K562 (cell line): ENCODE measurements at regions not wholly inside any gene's neighbourhood (a gene's known extent, or its start where the extent isn't known, plus 50 kb on each side); places are given as distances from the start of the nearest gene placed in this dataset.
A peak's percentile ranks its signal among the peaks of the same experiment; 100 is the strongest.

Experiments
- ARID2 ChIP-seq: fragments of 450-650 bp; IDR thresholded peaks from 2 replicates; pipeline ENCODE4 v1.6.1; 2017; ENCODE audit warnings: antibody characterized with exemption, mild to moderate bottlenecking
- CREB3 ChIP-seq: fragments of 450-650 bp; conservative IDR thresholded peaks from 2 replicates; pipeline ENCODE4 v1.6.1; 2016; ENCODE audit warnings: missing genetic modification characterization, low read depth, mild to moderate bottlenecking, missing compliant biosample characterization, moderate library complexity
- EHMT2 ChIP-seq: fragments of 450-650 bp; IDR thresholded peaks from 2 replicates; pipeline ENCODE4 v1.6.1; 2018; ENCODE audit warnings: antibody characterized with exemption
- ETS2 ChIP-seq: IDR thresholded peaks from 2 replicates; pipeline ENCODE4 v1.6.1; 2016; ENCODE audit warnings: borderline replicate concordance, missing genetic modification characterization, mild to moderate bottlenecking, moderate library complexity, missing compliant biosample characterization; ENCODE audit not compliant: poor library complexity, severe bottlenecking
- FOXA1 ChIP-seq: fragments of 450-650 bp; IDR thresholded peaks from 2 replicates; pipeline ENCODE4 v1.6.1; 2016; ENCODE audit warnings: mild to moderate bottlenecking, borderline replicate concordance
- GTF2B ChIP-seq: IDR thresholded peaks from 2 replicates; pipeline ENCODE4 v1.6.1; 2011; ENCODE audit not compliant: insufficient read length; ENCODE audit errors: extremely low read depth
- HNRNPLL ChIP-seq: fragments of 200-400 bp; formaldehyde crosslinking; IDR thresholded peaks from 2 replicates; pipeline ENCODE4 v1.6.1; 2017; ENCODE audit warnings: low read length, low read depth, mild to moderate bottlenecking; ENCODE audit not compliant: poor library complexity, severe bottlenecking
- JUND ChIP-seq, 2 experiments: IDR thresholded peaks; 2 replicates in 1 of 2; 3 replicates in 1 of 2; pipeline ENCODE4 v1.6.1; 2011; ENCODE audit warnings: borderline replicate concordance in 2 of 2, low read depth in 2 of 2, low read length in 2 of 2, improper control_type of control experiment in 1 of 2, missing biosample characterization in 1 of 2, missing genetic modification characterization in 1 of 2, missing genetic modification reagents in 1 of 2
- KAT7 ChIP-seq: sonication (generic); formaldehyde crosslinking; IDR thresholded peaks from 2 replicates; pipeline ENCODE4 v1.8.0; 2022; ENCODE audit warnings: missing genetic modification reagents, mild to moderate bottlenecking, borderline replicate concordance
- KLF16 ChIP-seq: IDR thresholded peaks from 2 replicates; pipeline ENCODE4 v1.6.1; 2016; ENCODE audit warnings: antibody characterized with exemption
- MNT ChIP-seq, 2 experiments: fragments of 450-650 bp; conservative IDR thresholded peaks; 2 replicates each; pipeline ENCODE4 v1.6.1; 2017; ENCODE audit warnings: mild to moderate bottlenecking in 2 of 2, moderate library complexity in 2 of 2
- MYBL2 ChIP-seq, 2 experiments: fragments of 450-650 bp in 1 of 2; sonication (generic) in 1 of 2; formaldehyde crosslinking in 1 of 2; IDR thresholded peaks; 2 replicates each; pipeline versions ENCODE4 v1.6.1 to v1.8.1; 2017 to 2022; ENCODE audit warnings: borderline replicate concordance in 1 of 2, inconsistent platforms in 1 of 2, low read depth in 1 of 2, mild to moderate bottlenecking in 1 of 2, missing genetic modification reagents in 1 of 2, moderate library complexity in 1 of 2
- PBX2 ChIP-seq, 2 experiments: IDR thresholded peaks in 1 of 2; conservative IDR thresholded peaks in 1 of 2; 2 replicates each; pipeline ENCODE4 v1.6.1; 2016; ENCODE audit warnings: low read depth in 2 of 2, mild to moderate bottlenecking in 1 of 2, missing compliant biosample characterization in 1 of 2, missing genetic modification characterization in 1 of 2, moderate library complexity in 1 of 2
- RUNX1 ChIP-seq: sonication (generic); IDR thresholded peaks from 2 replicates; pipeline ENCODE4 v1.6.1; 2016; ENCODE audit warnings: antibody characterized with exemption, low read depth
- SP1 ChIP-seq: sonication (generic); formaldehyde crosslinking; IDR thresholded peaks from 2 replicates; pipeline ENCODE4 v1.8.1; 2022; ENCODE audit warnings: mild to moderate bottlenecking, missing genetic modification reagents
- TEAD4 ChIP-seq, 2 experiments: sonication (generic) in 1 of 2; formaldehyde crosslinking in 1 of 2; IDR thresholded peaks; 2 replicates each; pipeline versions ENCODE4 v1.6.1 to v1.8.0; 2012 to 2022; ENCODE audit warnings: borderline replicate concordance in 1 of 2, inconsistent platforms in 1 of 2, low read length in 1 of 2, mild to moderate bottlenecking in 1 of 2, missing genetic modification reagents in 1 of 2
- ZC3H4 ChIP-seq: sonication (generic); formaldehyde crosslinking; IDR thresholded peaks from 2 replicates; pipeline ENCODE4 v1.9.0; 2021; ENCODE audit warnings: missing genetic modification reagents, borderline replicate concordance

GRCh38 chr6:27126815-27127537, 120.5 kb upstream of the PRSS16 start (continued):
- TF ChIP-seq PBX2 (CRISPR knock-in tag; IDR thresholded peaks at IDR 0.05; ENCODE audit: low read depth) (no peak), PBX2 (tag; conservative IDR thresholded peaks at IDR 0.05; ENCODE audit: low read depth) (no peak), JUND (IDR thresholded peaks at IDR 0.05; ENCODE audit: borderline replicate concordance, low read depth, low read length) (no peak), JUND (tag; IDR thresholded peaks at IDR 0.05; ENCODE audit: borderline replicate concordance, low read depth, low read length) (peak; percentile 69; the same call in 1 of the 3 replicates), HNRNPLL (peak; percentile 31), ZC3H4 (no peak), ARID2 (no peak), CREB3 (no peak), TEAD4 (IDR thresholded peaks at IDR 0.05; ENCODE audit: low read length) (peak; percentile 26; the same call in 1 of the 2 replicates), TEAD4 (CRISPR knock-in tag; IDR thresholded peaks at IDR 0.05; ENCODE audit: borderline replicate concordance) (no peak), MYBL2 (IDR thresholded peaks at IDR 0.05; ENCODE audit: low read depth) (no peak), MYBL2 (CRISPR knock-in tag; IDR thresholded peaks at IDR 0.05; ENCODE audit: borderline replicate concordance) (no peak), EHMT2 (no peak), GTF2B (no peak), ETS2 (tag) (no peak), FOXA1 (no peak), SP1 (peak; percentile 79), KAT7 (CRISPR knock-in tag) (0 out of 2 replicates have a peak, but pooled peaks have one; percentile 3), MNT (conservative IDR thresholded peaks at IDR 0.05) (peak in 1 of 2 experiments; percentile 27; a peak in 1 of 4 replicates), KLF16 (peak; percentile 50; the same call in 1 of the 2 replicates), RUNX1 (no peak)
